Activated CD4-positive, alpha-beta T cell treated with anti-CD3 and anti-CD28 coated beads, Interleukin-2, amount 10 ng/mL, durations not matched to agents 24 days and 14 days (primary cell): ENCODE measurements at regions not wholly inside any gene's neighbourhood (a gene's known extent, or its start where the extent isn't known, plus 50 kb on each side); places are given as distances from the start of the nearest gene placed in this dataset.
A peak's percentile ranks its signal among the peaks of the same experiment; 100 is the strongest.

ENCODE experiments used
- DNase-seq: peaks from one replicate; pipeline ENCODE4 v3.0.0; 2022
- H3K27ac Mint-ChIP-seq: one replicate; pipeline ENCODE4 v1.8.0; 2022; ENCODE audit warnings: mild to moderate bottlenecking, mixed read lengths
- H3K27me3 Mint-ChIP-seq: one replicate; pipeline ENCODE4 v1.8.0; 2022; ENCODE audit warnings: mixed read lengths
- H3K36me3 Mint-ChIP-seq: one replicate; pipeline ENCODE4 v1.8.0; 2022; ENCODE audit warnings: low read depth, mild to moderate bottlenecking, mixed read lengths
- H3K4me1 Mint-ChIP-seq: one replicate; pipeline ENCODE4 v1.8.0; 2021; ENCODE audit warnings: mixed read lengths
- H3K4me3 Mint-ChIP-seq: one replicate; pipeline ENCODE4 v1.8.0; 2022; ENCODE audit warnings: mild to moderate bottlenecking, moderate library complexity, mixed read lengths
- H3K9me3 Mint-ChIP-seq: one replicate; pipeline ENCODE4 v1.8.0; 2021; ENCODE audit warnings: mixed read lengths
- intact Hi-C: fragments of 100-400 bp; cut with micrococcal nuclease; formaldehyde crosslinking; loops from one replicate; pipeline ENCODE4 v1.15.1; 2023

DNA sequence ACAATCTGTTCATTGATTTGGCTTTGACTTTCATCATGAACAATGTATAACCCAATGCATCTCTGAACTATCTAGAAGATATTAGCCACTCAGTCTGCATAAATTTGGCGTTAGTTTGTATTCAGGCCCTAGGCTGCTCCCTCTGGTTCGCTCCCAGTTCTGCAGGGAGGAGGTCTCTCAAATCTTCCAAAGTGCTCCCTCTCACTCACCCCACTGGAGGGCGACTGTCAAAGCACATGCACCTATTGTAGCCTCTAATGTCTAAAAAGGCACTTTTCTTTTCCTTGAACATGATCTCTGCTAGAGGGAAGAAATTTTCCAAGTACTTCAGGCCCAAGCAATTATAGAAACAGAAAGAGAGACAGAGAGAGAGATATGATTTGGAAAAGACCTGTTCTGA, 291.5 kb downstream of the TDRD15 start:
- DNase-seq, result no peak
- Mint-ChIP-seq H3K4me3 (no peak overlapping the region), H3K9me3 (peaks cover 6% of the 10 kb centered on the region), H3K27me3 (no peaks in the 10 kb centered on the region), H3K27ac (no peak overlapping the region), H3K36me3 (no peaks in the 10 kb centered on the region), H3K4me1 (no peaks in the 10 kb centered on the region)
- intact Hi-C loops, result no loop called here

DNA sequence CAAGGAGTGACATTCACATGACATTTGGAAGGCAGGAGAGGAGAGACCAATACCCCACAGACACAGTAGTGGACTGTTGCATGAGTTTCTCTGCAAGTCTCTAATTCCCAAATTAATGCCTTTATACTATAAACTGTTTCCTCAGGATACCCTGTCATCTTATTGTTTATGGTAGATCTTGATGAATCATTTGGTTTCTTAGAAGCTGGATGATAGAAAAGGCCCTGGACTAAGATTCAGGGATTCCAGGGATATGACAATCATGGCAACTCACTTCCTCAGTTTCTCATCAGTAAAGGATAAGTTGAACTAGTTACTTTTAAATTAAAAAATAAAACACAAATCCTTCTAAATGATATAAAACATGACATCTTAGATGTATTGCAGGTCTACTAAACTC, 292.5 kb downstream of the TDRD15 start:
- DNase-seq, result no peak
- Mint-ChIP-seq H3K36me3 (no peaks in the 10 kb centered on the region), H3K4me1 (no peaks in the 10 kb centered on the region), H3K27ac (no peak overlapping the region), H3K27me3 (no peaks in the 10 kb centered on the region), H3K9me3 (peaks cover 4% of the 10 kb centered on the region), H3K4me3 (no peak overlapping the region)
- intact Hi-C loops, result no loop called here

DNA sequence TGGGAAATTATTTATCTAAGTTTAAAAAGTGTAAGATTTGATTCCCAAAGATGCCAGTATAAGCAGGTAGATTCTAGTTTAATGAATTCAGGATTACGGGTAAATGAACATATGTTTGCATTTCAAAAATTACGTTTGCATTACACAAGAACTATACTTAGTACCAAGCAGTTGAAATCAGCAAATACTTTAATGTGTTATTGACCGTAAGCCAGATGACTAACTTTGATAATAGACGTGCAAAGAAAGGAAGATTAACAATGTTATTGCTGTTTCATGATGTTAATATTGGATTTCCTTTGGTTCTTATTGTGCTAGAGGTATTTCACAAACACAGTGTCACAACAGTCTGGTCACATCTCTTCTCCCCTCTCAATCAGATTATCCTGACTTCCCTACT, 294.7 kb downstream of the TDRD15 start:
- no peak overlapping the region for H3K4me3 Mint-ChIP-seq
- H3K9me3 Mint-ChIP-seq, result peaks cover 4% of the 10 kb centered on the region
- DNase-seq, result no peak
- H3K27me3 Mint-ChIP-seq, result no peaks in the 10 kb centered on the region
- intact Hi-C loops, result no loop called here
- H3K27ac Mint-ChIP-seq, result no peak overlapping the region
- H3K36me3 Mint-ChIP-seq, result no peaks in the 10 kb centered on the region
- H3K4me1 Mint-ChIP-seq, result no peaks in the 10 kb centered on the region

DNA sequence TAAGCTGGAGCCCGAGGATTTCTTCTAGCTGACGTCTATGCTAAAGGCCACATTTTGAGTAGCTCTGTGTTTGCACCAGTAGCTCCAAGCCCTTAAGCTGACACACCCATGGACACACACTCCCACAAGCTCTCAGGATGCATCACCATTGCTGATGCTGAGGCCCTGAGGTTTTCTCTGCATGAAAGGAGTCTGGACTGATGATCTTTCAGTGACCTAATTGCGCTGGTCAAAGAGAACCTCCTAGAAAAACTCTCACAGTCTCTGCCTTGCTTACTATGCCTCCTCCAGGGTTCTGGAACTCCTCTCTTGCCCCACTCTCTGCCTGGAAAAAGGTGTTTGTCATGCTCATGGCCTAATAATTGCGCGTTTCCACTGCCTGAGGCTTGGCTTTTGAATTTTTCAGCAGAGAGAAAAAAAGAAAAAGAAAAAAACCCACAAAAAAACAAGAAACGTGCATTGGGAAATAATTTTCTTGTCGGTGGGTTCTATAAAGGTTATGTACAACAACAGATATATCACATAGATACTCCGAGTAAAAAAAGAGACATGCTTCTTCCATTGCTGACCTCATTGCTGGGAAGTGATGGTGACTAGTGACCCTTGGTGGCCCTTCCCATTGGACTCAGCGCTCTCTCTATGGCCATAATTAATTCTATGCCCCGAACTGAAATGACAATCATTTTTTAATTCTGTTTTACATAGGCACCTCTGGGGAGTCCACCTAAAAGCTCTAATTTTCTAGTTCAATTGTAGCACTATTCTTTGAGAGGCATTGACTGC, 297.0 kb downstream of the TDRD15 start:
- intact Hi-C loops, result no loop called here
- Mint-ChIP-seq H3K9me3 (no peaks in the 10 kb centered on the region), H3K36me3 (no peaks in the 10 kb centered on the region), H3K27ac (no peak overlapping the region), H3K27me3 (no peaks in the 10 kb centered on the region), H3K4me3 (no peak overlapping the region), H3K4me1 (no peaks in the 10 kb centered on the region)
- no peak for DNase-seq

DNA sequence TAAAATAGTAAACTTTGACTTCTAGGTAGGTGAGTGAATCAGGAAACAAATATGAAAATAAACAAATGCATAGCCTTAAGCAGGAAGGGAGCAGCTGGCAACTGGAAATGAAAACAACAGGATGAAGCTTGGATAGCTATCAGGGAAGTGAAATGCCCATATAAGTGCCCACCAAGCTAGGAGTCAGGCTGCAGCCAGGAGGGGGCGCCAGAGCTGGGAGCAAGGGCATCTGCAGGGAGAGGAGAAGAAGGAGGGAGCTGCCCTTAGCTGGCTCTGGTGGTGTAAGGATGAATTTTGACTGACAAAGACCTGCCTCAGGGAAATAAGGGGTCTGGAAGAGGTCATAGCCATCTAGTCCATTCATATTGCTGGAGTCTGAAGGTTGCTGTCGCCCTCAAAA, 298.3 kb downstream of the TDRD15 start:
- H3K36me3 Mint-ChIP-seq, result no peaks in the 10 kb centered on the region
- H3K27ac Mint-ChIP-seq, result no peak overlapping the region
- H3K4me1 Mint-ChIP-seq, result no peaks in the 10 kb centered on the region
- intact Hi-C loops, result no loop called here
- H3K4me3 Mint-ChIP-seq, result no peak overlapping the region
- H3K9me3 Mint-ChIP-seq, result no peaks in the 10 kb centered on the region
- no peaks in the 10 kb centered on the region for H3K27me3 Mint-ChIP-seq
- peak; percentile 67 for DNase-seq

GRCh38 chr2:21422724-21423522, 299.2 kb downstream of the TDRD15 start:
- Mint-ChIP-seq H3K4me1 (peaks cover 3% of the 10 kb centered on the region), H3K4me3 (no peak overlapping the region), H3K27me3 (no peaks in the 10 kb centered on the region), H3K36me3 (no peaks in the 10 kb centered on the region), H3K27ac (no peak overlapping the region), H3K9me3 (no peaks in the 10 kb centered on the region)
- intact Hi-C loops, result no loop called here
- DNase-seq, result no peak

GRCh38 chr2:21423854-21424253, 300.1 kb downstream of the TDRD15 start:
- no peak for DNase-seq
- H3K4me3 Mint-ChIP-seq, result no peak overlapping the region

DNA sequence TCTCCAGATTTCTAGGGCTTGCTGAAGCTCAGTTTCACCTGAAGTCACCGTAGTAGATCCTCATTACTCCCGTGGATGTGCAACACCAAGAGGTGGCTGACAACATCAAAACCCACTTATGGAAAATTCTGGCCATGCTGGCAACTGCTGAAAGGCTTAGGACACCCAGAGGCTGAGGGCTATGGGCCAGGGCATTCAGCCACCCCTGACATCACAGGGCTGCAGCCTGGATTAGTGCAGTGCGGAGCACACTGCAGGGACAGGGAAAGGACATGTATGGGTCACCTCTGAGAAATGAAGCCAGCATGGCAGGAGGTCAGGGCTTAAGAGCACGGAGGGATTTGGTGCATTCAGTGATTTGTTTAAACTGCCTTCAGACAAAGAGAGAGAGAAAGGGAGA, 300.6 kb downstream of the TDRD15 start:
- DNase-seq, result no peak
- no peak overlapping the region for H3K27ac Mint-ChIP-seq
- intact Hi-C loops, result no loop called here
- H3K27me3 Mint-ChIP-seq, result no peaks in the 10 kb centered on the region
- no peaks in the 10 kb centered on the region for H3K36me3 Mint-ChIP-seq
- no peak overlapping the region for H3K4me3 Mint-ChIP-seq
- H3K4me1 Mint-ChIP-seq, result peaks cover 3% of the 10 kb centered on the region
- H3K9me3 Mint-ChIP-seq, result no peaks in the 10 kb centered on the region

More at GRCh38 chr2:21423854-21424253, 300.1 kb downstream of the TDRD15 start:
- Mint-ChIP-seq H3K9me3 (no peaks in the 10 kb centered on the region), H3K36me3 (no peaks in the 10 kb centered on the region), H3K27ac (no peak overlapping the region), H3K27me3 (no peaks in the 10 kb centered on the region), H3K4me1 (peaks cover 3% of the 10 kb centered on the region)
- intact Hi-C loops, result no loop called here

DNA sequence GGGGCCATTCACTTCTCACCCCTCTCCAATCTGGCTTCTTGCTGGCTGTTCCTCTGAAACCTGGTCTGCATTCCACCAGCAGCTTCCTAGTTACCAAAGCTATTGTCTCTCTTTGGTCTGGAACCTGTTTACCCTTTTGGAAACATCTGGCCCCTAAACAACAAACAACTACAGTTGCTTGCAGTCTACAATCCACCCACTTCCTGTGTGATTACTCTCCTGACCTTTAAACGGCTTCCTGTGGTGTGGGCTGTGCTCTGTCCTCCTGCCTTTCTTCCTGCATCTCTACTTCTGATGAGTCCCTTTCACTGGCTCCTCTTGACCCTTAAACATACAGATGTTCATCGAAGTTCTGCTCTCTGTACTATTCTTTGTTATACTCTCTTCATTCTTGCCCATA, 303.8 kb downstream of the TDRD15 start:
- peaks cover 3% of the 10 kb centered on the region for H3K4me1 Mint-ChIP-seq
- H3K27me3 Mint-ChIP-seq, result no peaks in the 10 kb centered on the region
- H3K9me3 Mint-ChIP-seq, result no peaks in the 10 kb centered on the region
- intact Hi-C loops, result no loop called here
- no peak for DNase-seq
- no peak overlapping the region for H3K4me3 Mint-ChIP-seq
- H3K27ac Mint-ChIP-seq, result peak overlapping the region; percentile 45
- H3K36me3 Mint-ChIP-seq, result no peaks in the 10 kb centered on the region

- Mint-ChIP-seq H3K36me3 (no peaks in the 10 kb centered on the region), H3K27me3 (no peaks in the 10 kb centered on the region), H3K4me3 (no peak overlapping the region), H3K4me1 (peaks cover 3% of the 10 kb centered on the region), H3K9me3 (no peaks in the 10 kb centered on the region), H3K27ac (no peak overlapping the region)
- DNase-seq, result no peak
- intact Hi-C loops, result no loop called here
These were observed 305.0 kb downstream of the TDRD15 start for GRCh38 chr2:21428754-21429153.

- Mint-ChIP-seq H3K27me3 (no peaks in the 10 kb centered on the region), H3K4me1 (peaks cover 3% of the 10 kb centered on the region), H3K4me3 (no peak overlapping the region), H3K36me3 (no peaks in the 10 kb centered on the region), H3K9me3 (no peaks in the 10 kb centered on the region), H3K27ac (no peak overlapping the region)
- no peak for DNase-seq
- intact Hi-C loops, result no loop called here
These were observed 306.0 kb downstream of the TDRD15 start for GRCh38 chr2:21429747-21430146.

DNA sequence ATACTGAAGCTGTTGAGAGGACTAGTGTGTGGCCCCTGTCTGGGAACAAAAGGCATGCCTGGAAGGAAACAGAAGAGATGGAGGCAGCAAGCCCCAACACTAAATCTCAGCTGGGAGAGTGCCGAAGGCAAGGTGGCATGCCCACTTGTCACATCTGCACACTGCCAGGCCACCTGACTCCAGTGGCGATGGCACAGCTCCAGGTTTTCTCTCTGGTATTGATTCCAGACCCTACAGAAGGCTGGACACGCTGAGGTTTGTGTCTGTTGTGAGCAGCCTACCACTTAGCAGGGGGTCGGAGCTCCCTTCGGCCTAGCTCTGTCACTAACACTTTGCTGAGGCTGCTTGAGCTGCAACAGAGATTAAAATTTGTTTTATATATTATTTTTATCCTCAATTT, 307.3 kb downstream of the TDRD15 start:
- H3K27me3 Mint-ChIP-seq, result no peaks in the 10 kb centered on the region
- H3K27ac Mint-ChIP-seq, result no peak overlapping the region
- no peaks in the 10 kb centered on the region for H3K36me3 Mint-ChIP-seq
- no peak overlapping the region for H3K4me3 Mint-ChIP-seq
- DNase-seq, result no peak
- H3K4me1 Mint-ChIP-seq, result peaks cover 3% of the 10 kb centered on the region
- intact Hi-C loops, result no loop called here
- H3K9me3 Mint-ChIP-seq, result no peaks in the 10 kb centered on the region

- intact Hi-C loops, result no loop called here
- no peak overlapping the region for H3K4me3 Mint-ChIP-seq
- no peak for DNase-seq
- no peaks in the 10 kb centered on the region for H3K4me1 Mint-ChIP-seq
- H3K36me3 Mint-ChIP-seq, result no peaks in the 10 kb centered on the region
- H3K27me3 Mint-ChIP-seq, result no peaks in the 10 kb centered on the region
- H3K9me3 Mint-ChIP-seq, result no peaks in the 10 kb centered on the region
- no peak overlapping the region for H3K27ac Mint-ChIP-seq
These were observed 315.2 kb downstream of the TDRD15 start for GRCh38 chr2:21438949-21439348.

DNA sequence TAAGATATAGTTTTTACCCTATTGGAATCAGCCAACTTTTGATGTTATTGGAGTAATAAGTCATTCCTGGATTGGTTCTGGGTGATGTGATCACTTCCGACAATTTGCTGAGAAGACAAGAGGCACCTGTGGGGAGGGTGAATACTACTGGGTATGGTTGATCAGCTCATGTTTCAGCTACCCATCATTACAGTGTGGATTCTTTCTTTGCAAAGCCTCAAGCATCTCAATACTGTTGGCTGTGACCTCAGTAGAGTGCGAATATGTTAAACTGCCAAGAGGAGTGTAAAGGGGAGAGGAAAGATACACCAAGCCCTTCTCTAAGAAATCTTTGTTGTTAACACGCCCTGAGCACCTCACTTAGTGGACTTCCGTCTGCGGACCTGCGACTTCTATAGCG, 317.7 kb downstream of the TDRD15 start:
- no peak for DNase-seq
- intact Hi-C loops, result no loop called here
- Mint-ChIP-seq H3K4me1 (no peaks in the 10 kb centered on the region), H3K9me3 (peaks cover 3% of the 10 kb centered on the region), H3K36me3 (no peaks in the 10 kb centered on the region), H3K27me3 (no peaks in the 10 kb centered on the region), H3K27ac (no peak overlapping the region), H3K4me3 (no peak overlapping the region)
